Coronary artery (tissue), 2 donors: ENCODE measurements at regions not wholly inside any gene's neighbourhood (a gene's known extent, or its start where the extent isn't known, plus 50 kb on each side); places are given as distances from the start of the nearest gene placed in this dataset.
"Not testable (repeated sequence)": the region's sequence is repeated elsewhere in the genome, so short reads cannot be mapped to it uniquely, and the experiment has no call there.

ENCODE experiments used
- DNase-seq: peaks from one replicate; pipeline ENCODE4 v3.0.0-alpha.2; 2017; ENCODE audit warnings: low spot score
- H3K27ac ChIP-seq, 2 donors: fragments of 200-600 bp; sonication (generic); one replicate each; pipeline ENCODE4 v1.5.1; 2016 to 2019
- H3K4me3 ChIP-seq: fragments of 200-600 bp; sonication (generic); 2 replicates; pipeline ENCODE4 v1.5.1; 2016; ENCODE audit warnings: mild to moderate bottlenecking, moderate library complexity
- TF ChIP-seq, protein P1 (sequence below): fragments of 200-600 bp; sonication (generic); IDR thresholded peaks from one replicate; pipeline ENCODE4 v1.5.1; 2019; ENCODE audit warnings: antibody characterized with exemption

DNA sequence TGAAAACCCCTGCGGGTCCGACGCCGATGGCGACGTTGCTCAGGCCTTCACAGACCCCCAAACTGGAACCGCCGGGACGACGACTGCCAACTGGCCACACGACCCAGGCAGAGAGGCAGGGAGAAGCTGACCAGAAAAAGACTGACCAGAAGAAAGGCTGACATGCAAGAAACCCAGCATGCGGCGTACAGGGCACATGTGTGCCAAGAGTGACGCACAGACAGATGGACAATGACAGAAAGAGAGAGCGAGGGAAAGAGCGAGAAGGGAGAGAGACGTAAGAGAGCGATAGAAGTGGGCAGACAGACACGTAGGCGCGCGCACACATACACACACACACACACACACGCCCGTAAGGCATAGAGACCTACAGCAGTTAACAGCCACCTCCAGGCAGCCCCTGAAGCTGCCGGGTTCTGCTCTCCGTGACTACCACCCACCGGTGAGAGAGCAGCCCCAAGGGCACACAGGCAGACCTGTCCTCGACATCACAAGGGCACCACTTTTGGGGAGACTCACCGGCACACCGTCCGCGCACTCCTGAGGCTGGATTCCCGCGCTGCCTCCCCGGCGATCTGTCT, 67.2 kb upstream of the ZNF527 start:
- Histone ChIP-seq H3K4me3 (peak overlapping the region; percentile 77), H3K27ac (peak overlapping the region in 1 of 2 donors; percentile 45)
- DNase-seq, result no peak
- TF ChIP-seq, protein P1, sequence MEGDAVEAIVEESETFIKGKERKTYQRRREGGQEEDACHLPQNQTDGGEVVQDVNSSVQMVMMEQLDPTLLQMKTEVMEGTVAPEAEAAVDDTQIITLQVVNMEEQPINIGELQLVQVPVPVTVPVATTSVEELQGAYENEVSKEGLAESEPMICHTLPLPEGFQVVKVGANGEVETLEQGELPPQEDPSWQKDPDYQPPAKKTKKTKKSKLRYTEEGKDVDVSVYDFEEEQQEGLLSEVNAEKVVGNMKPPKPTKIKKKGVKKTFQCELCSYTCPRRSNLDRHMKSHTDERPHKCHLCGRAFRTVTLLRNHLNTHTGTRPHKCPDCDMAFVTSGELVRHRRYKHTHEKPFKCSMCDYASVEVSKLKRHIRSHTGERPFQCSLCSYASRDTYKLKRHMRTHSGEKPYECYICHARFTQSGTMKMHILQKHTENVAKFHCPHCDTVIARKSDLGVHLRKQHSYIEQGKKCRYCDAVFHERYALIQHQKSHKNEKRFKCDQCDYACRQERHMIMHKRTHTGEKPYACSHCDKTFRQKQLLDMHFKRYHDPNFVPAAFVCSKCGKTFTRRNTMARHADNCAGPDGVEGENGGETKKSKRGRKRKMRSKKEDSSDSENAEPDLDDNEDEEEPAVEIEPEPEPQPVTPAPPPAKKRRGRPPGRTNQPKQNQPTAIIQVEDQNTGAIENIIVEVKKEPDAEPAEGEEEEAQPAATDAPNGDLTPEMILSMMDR, result no peak

DNA sequence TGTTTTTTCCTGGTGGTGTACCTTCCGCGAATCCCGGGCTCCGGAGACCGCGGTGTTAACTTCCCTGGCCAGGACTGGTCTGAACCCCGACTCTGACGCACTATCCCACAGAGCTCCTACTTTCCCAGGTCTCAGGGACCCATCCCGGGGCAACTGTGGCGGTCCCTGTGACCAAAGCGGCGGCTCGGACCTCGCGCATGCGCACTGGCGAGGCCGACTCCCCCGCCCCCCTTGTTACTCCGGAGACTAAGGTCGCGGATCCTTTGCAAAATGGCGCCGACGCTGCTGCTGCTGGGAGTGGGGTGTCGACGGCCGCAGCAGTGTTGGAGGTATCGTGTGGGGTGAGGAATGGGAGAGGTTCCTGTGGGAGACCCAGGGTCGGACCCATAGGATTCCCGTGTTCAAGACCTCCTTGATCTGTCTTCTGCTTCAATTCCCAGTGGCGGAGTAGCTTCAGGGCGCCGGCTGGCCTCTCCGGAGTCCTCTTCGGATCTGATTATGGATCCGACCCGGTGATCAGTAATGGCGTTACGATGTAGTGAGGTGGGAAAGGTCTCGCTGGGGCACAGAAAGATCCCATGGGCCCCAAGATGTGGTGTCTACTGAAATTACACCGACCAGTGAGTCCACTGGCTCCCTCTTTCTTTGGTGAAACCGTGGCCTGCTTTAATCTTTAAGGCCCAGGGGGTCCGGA, 66.6 kb upstream of the ZNF527 start:
- Histone ChIP-seq H3K27ac (peak overlapping the region in 1 of 2 donors; percentile 45), H3K4me3 (peak overlapping the region; percentile 77)
- no peak for DNase-seq

DNA sequence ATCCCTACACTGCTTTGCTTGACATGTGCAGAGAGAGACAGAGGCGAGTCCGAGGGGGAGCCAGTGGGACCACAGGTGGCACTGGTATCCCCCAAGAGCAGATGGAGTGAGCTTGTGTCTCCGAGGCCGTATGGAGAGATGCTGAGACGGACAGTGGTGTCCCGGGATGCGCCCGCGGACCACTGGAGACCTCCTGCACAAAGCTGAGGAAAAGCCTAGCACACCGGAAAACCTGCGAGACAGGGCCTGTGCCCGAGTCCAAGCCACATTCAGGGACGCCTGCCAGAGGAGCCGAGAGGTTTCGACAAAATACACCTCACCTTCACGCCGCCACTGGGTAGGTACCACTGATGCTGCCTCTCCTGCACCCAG, 66.0 kb upstream of the ZNF527 start:
- TF ChIP-seq, protein P1, result no peak
- Histone ChIP-seq H3K27ac (no peak overlapping the region), H3K4me3 (no peak overlapping the region)
- no peak for DNase-seq

More for the DNA sequence above, 66.6 kb upstream of the ZNF527 start:
- TF ChIP-seq, protein P1, result no peak

DNA sequence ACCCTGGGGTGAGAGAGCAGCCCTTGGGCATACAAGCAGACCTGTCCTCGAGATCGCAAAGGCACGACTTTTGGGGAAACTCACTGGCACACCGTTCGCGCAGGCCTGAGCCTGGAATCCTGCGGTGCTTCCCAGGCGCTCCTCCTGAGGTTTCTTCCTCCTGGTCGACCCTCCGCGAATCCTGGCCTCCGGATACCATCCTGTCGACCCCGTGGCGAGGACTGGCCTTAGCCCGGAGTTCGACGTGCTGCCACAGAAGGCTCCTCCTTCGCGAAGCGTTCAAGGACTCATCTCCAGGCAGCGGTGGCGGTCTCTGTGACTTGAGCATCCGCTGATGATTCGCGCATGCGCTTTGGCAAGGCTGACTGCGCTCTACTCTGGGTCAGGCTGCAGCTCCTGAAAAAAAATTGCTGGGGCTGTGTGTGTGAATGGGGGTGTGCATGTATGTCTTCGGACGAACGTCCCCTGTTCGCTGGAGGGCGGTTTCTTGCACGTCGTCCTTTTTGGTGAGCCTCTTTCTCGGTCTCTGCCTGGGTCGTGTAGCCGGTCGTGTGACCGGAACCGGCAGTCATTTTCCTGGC, 64.4 kb upstream of the ZNF527 start:
- TF ChIP-seq, protein P1, result no peak
- H3K27ac ChIP-seq, result no peak overlapping the region
- no peak for DNase-seq
- no peak overlapping the region for H3K4me3 ChIP-seq

DNA sequence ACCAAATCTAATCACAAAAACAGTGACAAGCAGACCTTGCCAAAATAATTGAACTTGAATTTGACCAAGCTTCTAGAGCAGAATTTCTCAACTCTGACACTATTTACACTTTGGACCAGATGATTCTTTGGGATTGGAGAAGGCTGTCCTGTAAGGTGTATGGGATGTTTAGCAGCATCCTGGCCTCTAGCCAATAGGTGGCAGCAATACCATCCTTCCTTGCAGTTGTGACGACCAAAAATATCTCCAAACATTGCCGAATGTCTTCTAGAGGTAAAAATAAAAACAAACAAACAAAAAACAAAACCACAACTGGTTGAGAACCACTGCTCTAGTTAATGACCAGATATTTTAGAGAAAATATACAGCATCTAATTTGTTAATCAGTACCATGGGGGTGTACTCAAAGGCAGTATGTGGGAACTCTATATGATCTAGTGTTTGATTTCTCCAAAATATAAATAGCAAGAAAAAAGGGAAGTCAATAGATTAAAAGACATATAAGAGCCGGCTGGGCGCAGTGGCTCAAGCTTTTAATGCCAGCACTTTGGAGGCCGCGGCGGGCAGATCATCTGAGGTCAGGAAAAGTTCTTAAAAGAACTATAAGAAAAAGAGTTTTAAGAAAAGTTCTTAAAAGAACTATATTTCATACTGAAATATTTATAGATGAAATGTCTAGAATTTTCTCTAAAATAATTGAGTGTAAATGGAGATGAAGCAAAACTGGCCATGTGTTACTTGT, 60.9 kb upstream of the ZNF527 start:
- TF ChIP-seq, protein P1, result no peak
- Histone ChIP-seq H3K4me3 (no peak overlapping the region), H3K27ac (no peak overlapping the region)
- no peak for DNase-seq

DNA sequence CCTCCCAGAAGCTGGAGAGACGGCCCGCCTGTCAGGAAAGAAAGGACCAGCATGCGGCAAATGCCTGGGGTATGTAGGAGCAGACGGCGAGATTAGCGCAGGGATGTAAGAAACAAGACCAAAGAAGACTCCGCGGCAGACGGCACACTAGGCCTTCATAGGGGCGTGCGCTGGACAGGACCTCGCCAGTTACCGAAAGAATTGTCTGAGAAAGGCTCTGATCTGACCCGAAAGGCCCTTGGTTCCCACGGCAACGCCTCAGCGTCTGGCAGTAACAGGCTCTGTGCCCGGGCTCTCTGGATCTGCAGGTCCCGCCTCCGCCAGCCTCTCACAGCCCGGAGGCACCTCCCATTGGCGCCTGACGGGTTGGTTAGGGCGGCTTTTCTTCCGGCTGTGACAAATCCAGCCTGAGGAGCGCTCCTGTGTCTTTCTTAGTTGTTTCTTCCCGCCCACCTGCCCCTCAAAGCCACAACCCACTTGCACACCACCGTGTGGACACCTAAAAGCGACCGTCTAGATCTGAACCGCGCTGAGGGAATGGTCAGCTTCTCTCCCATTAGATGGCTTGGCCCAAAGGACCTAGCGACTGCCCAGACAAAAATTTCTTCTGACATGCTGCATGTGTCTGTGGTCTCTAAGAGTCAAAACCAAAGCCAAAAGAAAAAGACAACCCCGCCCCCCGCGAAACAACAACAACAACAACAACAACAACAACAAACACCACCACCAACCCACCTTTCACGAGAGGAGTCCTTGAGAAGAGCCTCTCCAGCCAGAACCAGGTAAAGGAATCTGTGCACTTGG, 58.2 kb upstream of the ZNF527 start:
- Histone ChIP-seq H3K27ac (peak overlapping the region in 1 of 2 donors; percentile 79), H3K4me3 (peak overlapping the region; percentile 60)
- DNase-seq, result not testable (repeated sequence)

DNA sequence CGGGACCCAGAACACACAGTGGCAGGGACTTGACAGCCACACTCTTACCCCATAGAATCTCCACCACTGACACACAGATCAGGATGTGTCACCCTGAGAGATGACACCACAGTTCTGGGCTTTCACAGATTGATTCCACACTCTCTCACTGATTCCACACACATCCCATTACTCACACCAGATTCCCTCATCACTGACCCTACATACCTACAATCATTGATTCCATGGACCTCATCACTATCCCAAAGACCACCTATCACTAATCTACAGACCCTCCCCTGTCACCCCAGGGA, 57.6 kb upstream of the ZNF527 start:
- Histone ChIP-seq H3K27ac (peak overlapping the region in 1 of 2 donors; percentile 79), H3K4me3 (peak overlapping the region; percentile 60)
- no peak for DNase-seq
- TF ChIP-seq, protein P1, result no peak
